HEK293T (cell line): ENCODE measurements at regions not wholly inside any gene's neighbourhood (a gene's known extent, or its start where the extent isn't known, plus 50 kb on each side); places are given as distances from the start of the nearest gene placed in this dataset.

Experiments used
- CTBP1 ChIP-seq: fragments of 450-650 bp; IDR thresholded peaks from 2 replicates; pipeline ENCODE4 v1.6.1; 2016; ENCODE audit warnings: borderline replicate concordance
- ELF4 ChIP-seq: fragments of 450-650 bp; IDR thresholded peaks from 2 replicates; pipeline ENCODE4 v1.6.1; 2017; ENCODE audit warnings: antibody characterized with exemption
- FOXA1 ChIP-seq: fragments of 450-650 bp; IDR thresholded peaks from 2 replicates; pipeline ENCODE4 v1.6.1; 2016; ENCODE audit warnings: mild to moderate bottlenecking
- FOXK2 ChIP-seq: fragments of 450-650 bp; IDR thresholded peaks from 2 replicates; pipeline ENCODE4 v1.6.1; 2016; ENCODE audit warnings: mild to moderate bottlenecking
- FOXM1 ChIP-seq: fragments of 450-650 bp; IDR thresholded peaks from 2 replicates; pipeline ENCODE4 v1.6.1; 2017; ENCODE audit warnings: mild to moderate bottlenecking, borderline replicate concordance
- HDGF ChIP-seq: fragments of 450-650 bp; IDR thresholded peaks from 2 replicates; pipeline ENCODE4 v1.6.1; 2017; ENCODE audit warnings: antibody characterized with exemption, borderline replicate concordance
- LEF1 ChIP-seq: fragments of 450-650 bp; IDR thresholded peaks from 2 replicates; pipeline ENCODE4 v1.6.1; 2017; ENCODE audit warnings: mild to moderate bottlenecking, borderline replicate concordance
- NFRKB ChIP-seq: fragments of 450-650 bp; IDR thresholded peaks from 2 replicates; pipeline ENCODE4 v1.6.1; 2016; ENCODE audit warnings: mild to moderate bottlenecking, moderate library complexity
- PKNOX1 ChIP-seq: fragments of 450-650 bp; IDR thresholded peaks from 2 replicates; pipeline ENCODE4 v1.6.1; 2016
- SP1 ChIP-seq: fragments of 450-650 bp; IDR thresholded peaks from 2 replicates; pipeline ENCODE4 v1.6.1; 2017
- TARDBP ChIP-seq: fragments of 450-650 bp; IDR thresholded peaks from 2 replicates; pipeline ENCODE4 v1.6.1; 2016
- ZNF384 ChIP-seq: fragments of 450-650 bp; IDR thresholded peaks from 2 replicates; pipeline ENCODE4 v1.6.1; 2016

DNA sequence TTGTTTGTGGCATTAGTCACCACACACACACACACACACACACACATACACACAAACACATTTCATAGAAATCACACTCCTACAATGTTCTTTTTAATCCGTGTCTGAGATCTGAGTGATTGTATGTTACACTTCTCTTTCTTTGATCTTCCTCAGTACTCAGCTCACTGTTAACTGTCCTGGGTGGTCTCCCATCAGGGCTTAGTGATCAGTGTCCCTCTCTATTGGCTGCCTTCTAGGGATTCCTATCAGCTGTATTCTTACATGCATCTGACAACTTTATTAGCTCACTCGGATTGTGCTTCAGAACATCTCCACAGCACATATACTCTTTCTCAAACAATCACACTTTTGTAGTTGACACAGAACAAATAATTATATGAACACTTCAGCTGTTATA, 170.2 kb upstream of the POU5F2 start:
- TF ChIP-seq ELF4 (no peak), PKNOX1 (no peak), LEF1 (no peak), NFRKB (no peak), FOXM1 (no peak), SP1 (no peak), HDGF (no peak), TARDBP (no peak), CTBP1 (no peak), FOXA1 (no peak), ZNF384 (no peak), FOXK2 (no peak)
